ENCODE measurements at regions not wholly inside any gene's neighbourhood (a gene's known extent, or its start where the extent isn't known, plus 50 kb on each side); places are given as distances from the start of the nearest gene placed in this dataset.

GRCh38 chr7:91656541-91657482, 223.7 kb downstream of the MTERF1 start:
- H3K27ac ChIP-seq, result no peak overlapping the region
- no peak for DNase-seq (ENCODE audit: low read depth, low spot score)

GRCh38 chr7:91657483-91658071, 222.9 kb downstream of the MTERF1 start:
- no peak for DNase-seq (ENCODE audit: low read depth, low spot score)
- no peak overlapping the region for H3K27ac ChIP-seq

GRCh38 chr7:91659096-91659495, 221.4 kb downstream of the MTERF1 start:
- no peak for DNase-seq (ENCODE audit: low read depth, low spot score)

GRCh38 chr7:91660734-91661356, 219.7 kb downstream of the MTERF1 start:
- DNase-seq (ENCODE audit: low read depth, low spot score), result no peak
- no peak overlapping the region for H3K27ac ChIP-seq

More at GRCh38 chr7:91659096-91659495, 221.4 kb downstream of the MTERF1 start:
- H3K27ac ChIP-seq, result no peak overlapping the region

GRCh38 chr7:91661727-91662126, 218.8 kb downstream of the MTERF1 start:
- no peak overlapping the region for H3K27ac ChIP-seq
- DNase-seq (ENCODE audit: low read depth, low spot score), result no peak

- no peak for DNase-seq (ENCODE audit: low read depth, low spot score)
- H3K27ac ChIP-seq, result no peak overlapping the region
These were observed 212.3 kb downstream of the MTERF1 start for GRCh38 chr7:91668217-91668616.

GRCh38 chr7:91671245-91671644, 209.3 kb downstream of the MTERF1 start:
- H3K27ac ChIP-seq, result no peak overlapping the region
- no peak for DNase-seq (ENCODE audit: low read depth, low spot score)

- no peak overlapping the region for H3K27ac ChIP-seq
These were observed 206.0 kb downstream of the MTERF1 start for GRCh38 chr7:91674470-91674869.

GRCh38 chr7:91681718-91682117, 198.8 kb downstream of the MTERF1 start:
- no peak overlapping the region for H3K27ac ChIP-seq
- DNase-seq (ENCODE audit: low read depth, low spot score), result no peak

More at GRCh38 chr7:91674470-91674869, 206.0 kb downstream of the MTERF1 start:
- DNase-seq (ENCODE audit: low read depth, low spot score), result no peak

GRCh38 chr7:91683823-91684222, 196.7 kb downstream of the MTERF1 start:
- no peak for DNase-seq (ENCODE audit: low read depth, low spot score)
- H3K27ac ChIP-seq, result no peak overlapping the region

GRCh38 chr7:91685544-91685943, 195.0 kb downstream of the MTERF1 start:
- no peak for DNase-seq (ENCODE audit: low read depth, low spot score)

GRCh38 chr7:91690541-91691070, 189.9 kb downstream of the MTERF1 start:
- no peak overlapping the region for H3K27ac ChIP-seq
- DNase-seq (ENCODE audit: low read depth, low spot score), result no peak

More at GRCh38 chr7:91685544-91685943, 195.0 kb downstream of the MTERF1 start:
- no peak overlapping the region for H3K27ac ChIP-seq

- DNase-seq (ENCODE audit: low read depth, low spot score), result no peak
These were observed 188.6 kb downstream of the MTERF1 start for GRCh38 chr7:91691865-91692264.

GRCh38 chr7:91692800-91693199, 187.7 kb downstream of the MTERF1 start:
- peak; percentile 24 for DNase-seq (ENCODE audit: low read depth, low spot score)
- no peak overlapping the region for H3K27ac ChIP-seq

More at GRCh38 chr7:91691865-91692264, 188.6 kb downstream of the MTERF1 start:
- no peak overlapping the region for H3K27ac ChIP-seq

- DNase-seq (ENCODE audit: low read depth, low spot score), result no peak
- H3K27ac ChIP-seq, result no peak overlapping the region
These were observed 186.1 kb downstream of the MTERF1 start for GRCh38 chr7:91694351-91694841.

- DNase-seq (ENCODE audit: low read depth, low spot score), result no peak
- no peak overlapping the region for H3K27ac ChIP-seq
These were observed 169.6 kb downstream of the MTERF1 start for GRCh38 chr7:91710881-91711280.

- no peak for DNase-seq (ENCODE audit: low read depth, low spot score)
- H3K27ac ChIP-seq, result peak overlapping the region; percentile 14
These were observed 166.8 kb downstream of the MTERF1 start for GRCh38 chr7:91713669-91714068.

GRCh38 chr7:91717681-91718470, 162.6 kb downstream of the MTERF1 start:
- no peak overlapping the region for H3K27ac ChIP-seq
- DNase-seq (ENCODE audit: low read depth, low spot score), result no peak

- H3K27ac ChIP-seq, result no peak overlapping the region
- DNase-seq (ENCODE audit: low read depth, low spot score), result no peak
These were observed 161.5 kb downstream of the MTERF1 start for GRCh38 chr7:91719008-91719407.

Measured in epithelial cell of prostate (primary cell).